HG03108 (cell line): ENCODE measurements at regions not wholly inside any gene's neighbourhood (a gene's known extent, or its start where the extent isn't known, plus 50 kb on each side); places are given as distances from the start of the nearest gene placed in this dataset.
"Not testable (repeated sequence)": the region's sequence is repeated elsewhere in the genome, so short reads cannot be mapped to it uniquely, and the experiment has no call there.

Experiments used
- ATAC-seq: cut with Tn5 transposase; IDR thresholded peaks from one replicate; pipeline ENCODE4 v1.9.1; 2021; ENCODE audit warnings: moderate library complexity; ENCODE audit not compliant: unreplicated experiment

- no peak for ATAC-seq
Observed at GRCh38 chr3:95586754-95587153, 1227.6 kb upstream of the EPHA6 start.

GRCh38 chr3:95587641-95588040 lies 1226.8 kb upstream of the EPHA6 start:
- ATAC-seq = not testable (repeated sequence)

GRCh38 chr3:95588473-95588872 lies 1225.9 kb upstream of the EPHA6 start:
- ATAC-seq = no peak

GRCh38 chr3:95595416-95596075 lies 1218.8 kb upstream of the EPHA6 start:
- ATAC-seq = no peak

GRCh38 chr3:95607926-95608325 lies 1206.5 kb upstream of the EPHA6 start:
- ATAC-seq = no peak

- ATAC-seq = no peak
Observed at GRCh38 chr3:95609411-95609810, 1205.0 kb upstream of the EPHA6 start.

- ATAC-seq = no peak
Observed at GRCh38 chr3:95612611-95613010, 1201.8 kb upstream of the EPHA6 start.

GRCh38 chr3:95613993-95614392 lies 1200.4 kb upstream of the EPHA6 start:
- ATAC-seq = no peak

GRCh38 chr3:95615592-95616310 lies 1198.6 kb upstream of the EPHA6 start:
- ATAC-seq = no peak

GRCh38 chr3:95626107-95626506 lies 1188.3 kb upstream of the EPHA6 start:
- ATAC-seq = no peak

- ATAC-seq = no peak
Observed at GRCh38 chr3:95627293-95627692, 1187.1 kb upstream of the EPHA6 start.

GRCh38 chr3:95627697-95628096 lies 1186.7 kb upstream of the EPHA6 start:
- no peak for ATAC-seq

GRCh38 chr3:95629802-95630201 lies 1184.6 kb upstream of the EPHA6 start:
- no peak for ATAC-seq

- no peak for ATAC-seq
Observed at GRCh38 chr3:95645291-95645690, 1169.1 kb upstream of the EPHA6 start.

GRCh38 chr3:95654570-95655362 lies 1159.6 kb upstream of the EPHA6 start:
- no peak for ATAC-seq

- ATAC-seq = no peak
Observed at GRCh38 chr3:95655363-95655986, 1158.9 kb upstream of the EPHA6 start.

- ATAC-seq = no peak
Observed at GRCh38 chr3:95670765-95671164, 1143.6 kb upstream of the EPHA6 start.

- ATAC-seq = no peak
Observed at GRCh38 chr3:95673215-95673614, 1141.2 kb upstream of the EPHA6 start.

GRCh38 chr3:95705786-95706418 lies 1108.5 kb upstream of the EPHA6 start:
- ATAC-seq = peak; percentile 81

- no peak for ATAC-seq
Observed at GRCh38 chr3:95707268-95707667, 1107.1 kb upstream of the EPHA6 start.

GRCh38 chr3:95710684-95711083 lies 1103.7 kb upstream of the EPHA6 start:
- no peak for ATAC-seq
